Inflammatory macrophage treated with lipopolysaccharide for 4 hours (primary cell): ENCODE measurements at regions not wholly inside any gene's neighbourhood (a gene's known extent, or its start where the extent isn't known, plus 50 kb on each side); places are given as distances from the start of the nearest gene placed in this dataset.
"Not testable (repeated sequence)": the region's sequence is repeated elsewhere in the genome, so short reads cannot be mapped to it uniquely, and the experiment has no call there.

Source experiments
- DNase-seq: peaks from one replicate; pipeline ENCODE4 v3.0.0-alpha.2; 2020

- no peak for DNase-seq
Observed at GRCh38 chr14:29391801-29392200, 535.8 kb downstream of the PRKD1 start.

GRCh38 chr14:29392287-29392686 is 535.4 kb downstream of the PRKD1 start:
- DNase-seq = no peak

- no peak for DNase-seq
Observed at GRCh38 chr14:29403091-29403490, 524.6 kb downstream of the PRKD1 start.

GRCh38 chr14:29410581-29410980 is 517.1 kb downstream of the PRKD1 start:
- DNase-seq = no peak

GRCh38 chr14:29414931-29415330 is 512.7 kb downstream of the PRKD1 start:
- DNase-seq = not testable (repeated sequence)

GRCh38 chr14:29419736-29420135 is 507.9 kb downstream of the PRKD1 start:
- no peak for DNase-seq

GRCh38 chr14:29421156-29421728 is 506.4 kb downstream of the PRKD1 start:
- DNase-seq = no peak

GRCh38 chr14:29425705-29426482 is 501.8 kb downstream of the PRKD1 start:
- DNase-seq = no peak

- no peak for DNase-seq
Observed at GRCh38 chr14:29442696-29443095, 485.0 kb downstream of the PRKD1 start.

GRCh38 chr14:29444216-29444615 is 483.4 kb downstream of the PRKD1 start:
- DNase-seq = no peak

GRCh38 chr14:29444805-29445204 is 482.8 kb downstream of the PRKD1 start:
- DNase-seq = no peak

- DNase-seq = no peak
Observed at GRCh38 chr14:29446971-29447370, 480.7 kb downstream of the PRKD1 start.

GRCh38 chr14:29451941-29452340 is 475.7 kb downstream of the PRKD1 start:
- no peak for DNase-seq

GRCh38 chr14:29453045-29453444 is 474.6 kb downstream of the PRKD1 start:
- DNase-seq = no peak

GRCh38 chr14:29454026-29454693 is 473.5 kb downstream of the PRKD1 start:
- no peak for DNase-seq

- DNase-seq = no peak
Observed at GRCh38 chr14:29458547-29458946, 469.1 kb downstream of the PRKD1 start.

GRCh38 chr14:29459531-29459930 is 468.1 kb downstream of the PRKD1 start:
- no peak for DNase-seq

GRCh38 chr14:29459969-29460560 is 467.6 kb downstream of the PRKD1 start:
- no peak for DNase-seq

GRCh38 chr14:29461101-29461500 is 466.5 kb downstream of the PRKD1 start:
- no peak for DNase-seq

GRCh38 chr14:29461506-29461905 is 466.1 kb downstream of the PRKD1 start:
- no peak for DNase-seq

GRCh38 chr14:29462321-29462720 is 465.3 kb downstream of the PRKD1 start:
- DNase-seq = no peak

GRCh38 chr14:29462772-29463171 is 464.9 kb downstream of the PRKD1 start:
- DNase-seq = no peak

GRCh38 chr14:29463727-29464395 is 463.8 kb downstream of the PRKD1 start:
- DNase-seq = no peak
